ENCODE measurements at regions not wholly inside any gene's neighbourhood (a gene's known extent, or its start where the extent isn't known, plus 50 kb on each side); places are given as distances from the start of the nearest gene placed in this dataset.

DNA sequence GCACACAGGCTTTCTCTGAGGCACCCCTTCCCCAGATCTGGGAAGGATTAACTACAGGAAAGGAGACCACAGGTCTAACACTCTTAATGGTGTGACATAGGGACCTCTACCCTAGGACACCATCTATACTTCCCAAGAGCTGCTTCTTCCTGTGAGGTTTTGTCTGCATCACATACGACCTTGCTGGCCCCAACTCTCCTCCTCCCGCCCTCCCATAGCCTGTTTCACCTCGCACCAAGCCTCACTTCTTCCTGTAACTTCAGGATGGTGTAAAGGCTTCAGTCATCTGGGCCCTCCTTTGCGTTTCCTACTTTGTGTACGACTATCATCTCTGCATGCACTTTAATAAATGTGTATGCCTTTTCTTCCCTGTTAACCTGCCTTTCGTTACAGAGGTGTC lies 274.3 kb downstream of the KLF6 start:
- DNase-seq: no peak

DNA sequence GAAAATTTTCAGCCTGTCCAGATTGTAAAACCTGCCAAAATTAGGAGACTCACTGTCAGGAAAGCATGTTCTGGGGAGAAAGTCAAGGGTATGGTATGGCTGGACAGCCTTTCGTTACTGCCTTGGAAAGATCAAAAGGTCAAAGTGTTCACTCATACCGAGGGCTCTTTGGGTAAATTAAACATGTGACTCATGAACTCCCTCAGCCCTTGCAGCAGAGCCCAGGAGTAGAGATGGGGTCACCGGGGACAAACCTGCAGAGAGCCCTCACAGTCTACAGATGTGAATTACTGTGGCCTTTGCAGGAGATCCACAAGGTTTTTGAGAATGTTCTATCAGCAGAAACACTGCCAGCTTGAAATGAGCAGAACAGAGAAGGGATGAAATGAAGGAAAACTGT lies 275.7 kb downstream of the KLF6 start:
- no peak for DNase-seq

DNA sequence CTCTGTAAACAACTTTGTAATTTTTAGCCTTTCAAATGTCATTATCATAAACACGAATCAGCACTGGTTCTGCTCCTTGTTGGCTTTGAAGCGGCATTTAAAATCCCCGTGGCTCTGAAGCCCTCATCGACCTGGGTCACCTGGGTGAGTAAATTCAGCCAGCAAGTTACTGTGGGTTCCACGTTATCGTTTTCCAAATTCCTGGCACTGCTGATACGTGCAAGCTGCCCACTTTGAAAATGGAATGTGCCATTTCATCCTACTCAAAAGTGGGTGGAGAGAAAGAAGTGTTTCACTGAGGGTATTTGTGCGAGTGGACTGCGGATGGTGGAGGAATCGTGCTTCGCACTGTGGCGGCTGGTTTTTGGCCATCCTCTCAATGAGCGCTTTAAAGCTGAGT lies 281.7 kb downstream of the KLF6 start:
- no peak for DNase-seq

DNA sequence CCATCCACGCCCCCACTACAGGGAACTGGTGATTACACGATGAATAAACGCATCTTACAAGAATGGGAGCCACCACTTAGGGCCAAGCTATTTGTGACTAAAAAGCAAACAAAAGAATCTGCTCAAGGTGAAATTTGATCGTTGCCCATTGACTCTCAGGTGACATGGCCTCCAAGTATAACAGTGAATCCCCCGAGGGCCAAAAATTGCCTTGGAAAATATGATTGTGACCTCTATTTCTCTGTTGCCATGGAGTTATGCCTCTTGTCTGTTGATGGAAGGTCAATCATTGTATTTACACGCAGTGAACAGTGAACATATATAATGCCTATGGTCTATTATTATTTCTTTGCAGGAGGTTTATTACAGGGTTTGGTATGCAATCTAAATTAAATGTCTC lies 282.3 kb downstream of the KLF6 start:
- no peak for DNase-seq

DNA sequence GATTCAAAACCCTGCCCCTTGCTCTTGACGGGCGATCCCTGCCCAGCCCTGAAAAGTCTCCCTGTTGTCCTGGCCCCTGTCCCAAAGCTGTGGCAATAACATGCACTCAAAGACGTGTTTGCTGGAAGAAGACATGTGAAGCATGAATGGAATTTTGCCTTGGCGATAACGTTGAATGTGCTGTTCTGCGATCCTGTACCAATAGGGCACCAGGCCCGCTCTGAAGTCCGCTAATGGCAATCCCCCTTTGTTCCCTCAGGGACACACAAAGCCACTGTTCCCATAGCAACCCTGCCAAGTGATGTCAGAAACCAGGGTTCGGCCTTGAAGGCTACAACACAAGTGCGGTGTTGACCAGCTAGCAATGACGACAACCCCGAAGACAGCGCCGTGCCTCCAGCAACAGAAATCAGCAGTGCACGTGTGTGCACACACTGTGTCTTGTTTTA lies 284.6 kb downstream of the KLF6 start:
- DNase-seq: no peak

DNA sequence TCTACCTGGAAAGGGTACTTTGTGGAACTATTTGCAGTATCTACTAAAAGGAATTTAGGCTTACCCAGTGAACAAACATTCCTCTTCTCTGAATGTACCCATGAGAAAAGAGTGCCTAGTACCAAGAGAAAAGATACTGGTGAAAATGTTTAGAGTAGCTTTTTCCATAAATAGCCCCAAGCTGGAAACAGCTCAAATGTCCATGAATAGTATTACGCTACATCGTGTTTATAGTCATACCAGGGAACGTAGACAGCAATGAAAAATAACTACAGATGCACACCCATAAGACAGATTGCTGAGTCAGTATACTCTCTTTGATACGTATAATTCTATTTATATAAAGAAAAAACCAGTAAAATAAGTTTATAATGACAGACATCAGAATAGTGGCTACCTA lies 285.9 kb downstream of the KLF6 start:
- DNase-seq: no peak

DNA sequence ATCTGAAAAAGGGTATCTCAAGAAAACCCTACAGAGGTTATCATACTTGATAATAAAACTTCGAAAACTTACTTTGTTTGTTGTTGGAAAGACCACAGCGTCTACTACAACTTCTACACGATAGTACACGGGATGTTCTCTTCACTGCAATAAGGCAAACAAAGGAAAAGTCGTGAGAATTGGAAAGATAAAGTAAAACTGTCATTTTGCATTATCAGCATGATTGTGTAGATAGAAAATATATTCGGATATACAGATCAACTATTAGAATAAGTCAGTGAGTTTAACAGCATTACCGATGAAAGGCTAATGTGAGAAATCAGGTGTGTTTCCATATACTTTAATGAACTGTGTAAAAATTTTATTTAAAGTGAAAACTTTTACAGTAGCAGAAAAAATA lies 287.4 kb downstream of the KLF6 start:
- DNase-seq: no peak

DNA sequence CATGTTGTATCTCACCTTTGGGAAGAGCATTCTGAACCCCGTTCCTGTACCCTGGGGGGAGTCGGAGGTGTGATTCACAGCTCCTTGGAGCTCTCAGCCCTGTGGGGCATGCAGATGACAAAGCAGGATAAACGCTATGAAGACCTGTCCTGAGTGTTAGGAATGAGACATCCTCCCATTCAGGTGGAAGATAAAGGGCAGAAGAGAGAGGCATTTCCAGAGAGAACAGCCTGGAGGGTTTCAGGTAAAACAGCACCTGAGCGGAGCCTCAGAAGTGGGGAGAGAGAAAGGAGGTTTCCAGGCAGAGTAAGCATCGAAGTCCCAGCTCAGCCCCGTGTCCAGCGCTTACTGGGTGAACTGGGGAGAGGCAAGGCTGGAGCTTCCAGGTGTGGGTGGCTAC lies 288.9 kb downstream of the KLF6 start:
- DNase-seq: no peak

DNA sequence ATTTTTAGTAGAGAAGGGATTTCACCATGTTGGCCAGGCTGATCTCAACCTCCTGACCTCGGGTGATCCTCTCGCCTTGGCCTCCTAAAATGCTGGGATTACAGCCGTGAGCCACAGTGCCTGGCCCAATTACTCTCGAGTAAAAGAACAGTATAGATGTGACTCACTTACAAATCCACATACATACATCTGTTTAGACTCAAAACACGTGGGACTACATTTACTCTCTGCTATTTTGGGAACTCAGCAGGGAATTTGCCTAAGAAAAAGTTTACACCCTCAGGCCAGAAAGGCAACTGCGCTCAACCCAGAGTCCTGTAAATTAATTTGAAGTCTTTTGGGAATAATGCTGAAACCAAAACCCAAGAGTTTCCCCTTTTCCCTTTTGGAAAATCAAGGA lies 289.7 kb downstream of the KLF6 start:
- DNase-seq: no peak

DNA sequence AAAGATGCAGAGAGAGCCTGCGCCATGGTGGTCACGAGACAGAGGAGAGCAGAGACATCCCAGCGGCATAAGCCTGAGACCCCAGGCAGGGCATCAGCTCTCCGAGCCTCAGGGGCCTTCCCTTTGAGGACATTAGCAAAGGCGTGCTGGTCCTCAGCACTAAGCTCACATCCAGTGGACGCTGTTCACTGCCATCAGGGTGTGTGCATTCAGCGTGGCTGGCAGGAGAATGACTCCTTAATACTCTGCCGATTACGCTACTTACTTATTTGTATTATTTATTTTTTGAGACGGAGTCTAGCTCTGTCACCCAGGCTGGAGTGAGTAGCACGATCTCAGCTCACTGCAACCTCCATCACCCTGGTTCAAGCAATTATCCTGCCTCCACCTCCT lies 290.2 kb downstream of the KLF6 start:
- no peak for DNase-seq

DNA sequence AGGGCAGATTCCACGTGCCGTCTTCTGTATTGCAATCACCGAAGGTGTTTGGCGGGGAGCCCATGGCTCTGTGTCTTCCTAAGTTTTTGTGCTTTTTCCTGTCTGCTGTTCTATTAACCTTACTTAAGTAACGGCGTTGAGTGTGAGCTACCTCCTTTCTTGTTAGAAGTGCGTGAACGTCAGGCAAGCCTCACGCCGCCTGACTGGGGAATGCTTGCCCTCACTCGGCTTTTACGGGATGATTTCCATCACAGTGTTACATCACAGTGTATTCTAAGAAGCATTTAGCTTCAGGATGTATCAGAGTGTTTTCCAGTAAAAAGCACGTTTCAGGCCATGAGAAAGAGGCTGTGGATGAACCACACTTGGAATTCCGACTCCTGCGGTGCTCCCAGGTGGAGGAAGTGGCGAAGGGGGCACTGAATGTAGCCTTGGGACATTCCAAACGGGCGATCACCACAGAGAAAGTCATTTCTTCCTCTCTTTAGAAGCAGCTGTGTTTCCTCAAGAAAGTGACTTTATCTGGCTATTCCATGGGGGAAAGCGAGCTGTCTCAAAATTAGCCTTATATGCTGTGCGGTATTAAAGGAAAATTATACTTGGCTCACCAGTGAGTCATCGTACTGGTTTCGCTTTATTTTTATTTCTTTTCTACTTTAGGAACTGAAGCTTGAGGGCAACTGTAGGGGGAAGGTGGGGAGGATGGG lies 290.7 kb downstream of the KLF6 start:
- DNase-seq: no peak

DNA sequence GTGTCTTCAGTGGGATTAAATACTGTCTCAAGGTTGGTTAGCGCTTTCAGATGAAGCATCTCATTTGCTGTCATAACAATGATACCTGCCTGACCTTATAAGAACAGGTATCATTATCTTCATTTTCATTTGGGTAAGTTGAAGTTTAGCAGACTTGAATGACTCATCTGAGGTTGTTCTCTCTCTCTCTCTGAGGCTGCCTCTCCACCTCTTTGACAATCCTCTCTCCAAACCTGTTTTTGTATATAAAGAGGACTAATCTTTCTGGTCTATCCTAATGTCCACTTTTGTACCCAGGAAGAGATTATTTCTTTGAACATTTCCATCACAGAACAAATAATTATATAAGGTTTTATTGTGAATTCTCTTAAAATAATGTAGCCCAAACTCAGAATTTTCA lies 291.4 kb downstream of the KLF6 start:
- no peak for DNase-seq

DNA sequence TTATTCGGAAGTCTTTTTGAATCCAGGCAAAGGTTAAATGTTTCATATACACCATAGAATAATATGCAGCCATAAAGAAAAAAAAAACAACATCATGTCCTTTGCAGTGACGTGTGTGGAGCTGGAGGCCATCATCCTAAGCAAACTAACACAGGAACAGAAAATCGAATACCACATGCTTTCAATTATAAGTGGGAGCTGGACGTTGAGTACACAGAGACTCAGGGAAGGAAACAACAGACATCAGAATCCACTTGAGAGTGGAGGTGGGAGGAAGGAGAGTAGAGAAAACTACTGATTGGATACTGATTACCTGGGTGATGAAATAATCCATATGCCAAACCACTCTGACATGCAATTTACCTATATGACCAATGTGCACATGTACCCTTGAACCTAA lies 293.4 kb downstream of the KLF6 start:
- DNase-seq: no peak

DNA sequence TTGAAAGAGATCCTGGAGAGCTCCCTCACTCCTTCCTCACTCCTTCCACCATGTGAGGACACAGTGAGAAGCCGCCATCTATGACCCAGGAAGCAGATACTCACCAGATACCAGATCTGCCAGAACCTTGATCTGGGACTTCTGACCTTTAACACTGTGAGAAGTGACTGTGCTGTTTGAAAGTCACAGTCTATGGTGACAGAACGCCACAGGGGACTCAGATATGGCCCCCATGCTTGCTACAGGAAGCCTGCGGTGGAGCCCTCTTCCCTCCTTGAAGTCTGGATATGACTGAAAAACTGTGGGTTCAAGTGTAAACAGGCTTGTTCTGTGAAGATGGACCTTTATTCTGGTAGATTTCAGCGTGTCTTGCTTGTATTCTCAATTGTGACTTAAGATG lies 297.8 kb downstream of the KLF6 start:
- DNase-seq: no peak

DNA sequence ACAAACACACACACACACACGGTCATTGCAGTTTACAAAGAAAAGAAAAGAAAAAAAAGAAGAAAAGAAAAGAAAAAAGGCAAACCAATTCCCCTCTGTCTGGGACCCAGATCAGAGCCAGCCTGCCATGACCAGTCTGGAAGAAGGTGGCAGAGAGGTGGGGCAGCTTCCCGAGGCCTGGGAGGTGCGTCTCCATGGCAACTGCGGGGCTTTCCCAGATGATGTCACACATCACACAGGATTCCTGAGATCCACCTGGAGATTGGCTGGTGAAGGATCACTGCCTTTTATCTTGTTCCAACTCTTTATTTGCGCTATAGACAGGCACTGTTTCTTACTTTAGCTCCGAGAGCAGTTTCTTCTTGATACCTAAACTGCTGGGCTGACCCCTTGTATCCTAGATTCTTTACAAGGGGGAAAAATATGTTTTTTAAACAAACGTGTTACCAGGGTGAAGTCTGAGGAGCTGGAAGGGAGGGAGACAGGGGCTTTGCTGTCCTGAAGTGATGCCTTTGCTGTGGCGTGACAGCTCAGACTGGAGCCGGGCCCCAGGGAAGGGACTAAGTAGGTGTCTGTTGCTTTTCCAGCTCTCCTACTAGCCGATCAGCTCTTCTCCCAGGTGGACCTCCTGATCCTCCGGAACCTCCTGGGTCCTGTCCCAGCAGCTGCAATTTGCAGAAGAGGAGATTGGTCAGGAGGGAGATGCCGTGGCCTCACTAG lies 298.5 kb downstream of the KLF6 start:
- peak in 1 of 2 donors; percentile 67 for DNase-seq

DNA sequence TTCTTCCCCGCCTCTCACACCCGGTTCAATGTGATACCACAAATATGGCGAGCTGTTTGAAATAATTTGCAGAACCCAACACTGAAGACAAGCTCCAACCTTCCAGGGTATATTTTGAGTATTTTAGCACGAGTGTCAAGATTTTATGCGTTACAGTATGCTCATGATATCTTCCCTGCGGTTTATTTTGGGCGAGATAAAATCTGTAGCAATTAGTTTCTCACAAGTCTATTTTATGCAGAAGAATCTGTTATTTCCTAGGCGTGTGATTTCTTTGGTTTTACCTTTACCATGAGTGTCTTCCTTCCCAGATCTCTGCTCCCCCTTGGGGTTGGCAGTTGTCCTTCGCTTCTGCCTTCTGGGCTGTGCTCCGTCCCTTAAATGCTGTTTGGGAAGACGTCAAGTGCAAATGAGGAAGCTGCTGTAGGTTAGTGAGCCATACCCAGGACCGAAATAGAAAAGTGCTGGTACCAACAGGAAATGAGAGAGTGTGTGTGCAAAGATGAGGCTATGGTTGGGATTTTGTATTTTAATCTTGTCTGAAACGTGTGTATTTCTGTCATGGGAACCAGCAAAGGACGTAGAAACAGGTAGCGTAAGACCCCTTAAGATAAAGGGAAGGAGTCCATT lies 299.8 kb downstream of the KLF6 start:
- DNase-seq: peak; percentile 12 to 65

DNA sequence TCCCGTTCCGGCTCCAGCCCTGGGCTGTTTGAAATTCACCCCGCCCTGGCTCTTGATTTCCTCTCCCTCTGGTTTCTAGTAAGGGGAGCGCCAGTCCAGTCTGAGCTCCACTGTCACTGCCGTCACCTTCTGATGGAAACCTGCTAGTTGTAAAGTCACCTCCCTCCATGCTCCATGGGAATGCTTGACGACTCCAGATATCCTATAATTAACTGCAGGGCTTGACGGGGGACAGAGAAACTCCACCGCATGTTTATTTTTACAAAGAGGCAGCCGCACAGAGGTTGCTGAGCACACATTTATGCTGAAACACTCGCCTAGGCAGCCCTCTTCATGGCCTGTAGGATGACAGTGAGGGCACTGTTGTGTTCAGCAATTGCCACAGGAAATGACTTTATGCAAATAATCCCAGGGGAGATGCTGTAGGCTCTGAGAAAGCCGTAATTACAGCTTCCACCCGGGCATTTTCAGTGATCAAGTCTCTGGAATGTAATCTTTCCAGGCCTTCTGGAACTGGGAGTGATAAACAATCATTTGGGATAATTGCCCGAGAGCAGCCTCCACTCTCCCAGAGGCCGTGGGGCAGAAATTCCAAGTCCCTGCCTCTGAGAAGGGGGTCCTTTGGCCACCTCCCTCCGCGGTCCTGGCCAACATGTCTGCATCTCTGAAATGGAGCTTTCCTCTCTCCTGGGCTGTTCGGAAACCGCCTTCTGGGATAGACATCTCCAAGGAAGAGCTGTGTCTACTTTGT lies 300.5 kb downstream of the KLF6 start:
- peak in 1 of 2 donors; percentile 53 for DNase-seq

DNA sequence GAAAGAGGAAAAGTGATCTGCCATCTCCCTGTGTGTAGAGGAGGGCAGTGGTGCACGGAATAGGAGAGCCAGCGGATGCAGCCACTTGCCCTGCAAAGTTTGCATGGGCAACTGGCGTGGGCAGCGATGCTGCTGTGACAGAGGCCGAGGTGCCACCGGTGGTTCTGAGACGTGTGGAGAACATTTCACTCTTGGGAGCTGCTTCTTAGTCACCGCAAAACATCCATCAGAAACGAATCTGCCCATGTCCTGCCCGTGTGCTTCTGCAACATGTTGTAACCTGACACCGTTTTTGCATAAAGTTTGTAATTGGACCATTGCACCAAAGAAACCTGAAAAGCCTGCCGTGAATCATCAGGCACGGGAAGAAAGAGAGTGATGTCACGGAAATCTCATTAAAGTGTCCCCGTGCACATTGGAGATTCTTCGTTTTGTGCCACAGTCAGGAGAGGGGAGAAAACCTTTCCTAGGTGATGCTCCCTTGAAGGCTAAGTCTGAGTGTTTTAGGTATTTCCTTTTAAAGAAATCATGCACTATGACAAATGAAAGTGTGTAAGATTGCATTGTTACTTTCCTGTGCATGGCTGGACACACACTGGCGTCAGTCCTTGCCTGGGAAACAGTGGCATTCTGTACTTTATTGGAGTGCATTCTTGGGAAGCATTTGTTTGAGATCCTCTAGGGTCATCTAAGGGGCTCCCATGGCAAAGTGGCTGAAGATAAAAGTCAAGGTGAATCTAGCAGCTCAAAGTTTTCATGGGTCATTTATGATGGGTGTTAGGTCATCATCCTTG lies 302.6 kb downstream of the KLF6 start:
- DNase-seq: peak in 1 of 2 donors; percentile 23

DNA sequence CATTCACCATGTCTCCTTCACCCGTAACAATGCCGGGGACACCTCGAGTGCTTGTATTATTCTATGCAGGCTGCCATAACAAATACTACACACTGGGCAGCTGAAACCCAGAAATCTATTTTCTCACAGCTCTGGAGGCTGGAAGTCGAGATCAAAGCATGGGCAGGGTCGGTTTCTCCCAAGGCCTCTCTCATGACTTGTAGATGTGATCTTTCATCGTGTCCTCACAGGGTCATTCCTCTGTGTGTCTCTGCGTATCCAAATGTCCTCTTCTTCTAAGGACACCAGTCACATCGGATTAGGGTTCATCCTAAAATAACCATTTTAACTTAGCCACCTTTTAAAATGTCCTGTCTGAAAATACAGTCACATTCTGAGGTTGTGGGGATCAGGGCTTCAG lies 303.5 kb downstream of the KLF6 start:
- no peak for DNase-seq

DNA sequence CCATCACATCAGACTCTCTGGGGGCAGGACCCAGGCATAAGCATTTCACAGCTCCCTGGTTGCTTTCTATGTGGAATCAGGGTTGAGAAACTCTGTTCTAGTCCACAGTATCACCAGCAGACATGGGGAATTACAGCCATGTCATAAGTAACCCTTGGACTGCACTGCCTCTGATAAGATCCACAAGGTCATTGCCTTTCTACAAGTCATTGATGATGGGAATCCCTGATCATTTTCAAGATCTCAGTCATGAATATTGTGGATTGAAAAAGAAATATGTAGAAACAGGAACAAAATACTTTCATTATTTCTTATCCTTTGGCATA lies 304.1 kb downstream of the KLF6 start:
- DNase-seq: no peak

DNA sequence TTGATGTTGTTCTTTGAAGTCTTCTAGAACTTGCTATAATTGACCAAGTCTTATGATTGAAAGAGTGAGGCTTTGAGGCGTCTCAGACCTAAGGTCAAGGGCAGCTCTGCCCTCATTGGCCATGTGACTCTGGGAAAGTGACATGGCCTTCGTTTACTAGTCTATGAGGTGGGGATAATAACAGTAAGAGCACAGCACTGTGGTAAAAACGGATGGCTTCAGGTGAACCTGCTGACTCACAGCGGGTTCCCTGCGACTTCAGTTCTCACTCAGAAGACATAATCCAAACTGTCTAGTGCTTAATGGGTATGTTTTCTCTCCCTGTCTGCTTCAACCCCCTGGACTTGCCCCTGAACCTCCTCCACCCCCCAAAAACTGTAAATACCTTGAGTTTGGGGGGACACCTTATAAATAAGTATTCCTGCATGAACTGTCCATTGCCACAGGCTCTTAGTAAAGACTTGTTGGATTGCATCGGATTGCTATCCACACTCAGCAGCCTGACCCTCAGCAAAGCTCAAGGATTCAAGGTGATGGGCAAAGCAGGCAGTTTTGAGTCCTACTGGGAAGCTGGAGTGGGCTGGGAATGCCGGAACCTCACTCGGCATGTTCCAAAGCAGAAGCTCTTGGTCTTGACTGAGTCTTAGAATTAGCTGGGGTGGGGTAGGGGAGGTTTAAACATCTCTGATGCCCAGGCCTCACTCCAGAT lies 304.6 kb downstream of the KLF6 start:
- no peak for DNase-seq

DNA sequence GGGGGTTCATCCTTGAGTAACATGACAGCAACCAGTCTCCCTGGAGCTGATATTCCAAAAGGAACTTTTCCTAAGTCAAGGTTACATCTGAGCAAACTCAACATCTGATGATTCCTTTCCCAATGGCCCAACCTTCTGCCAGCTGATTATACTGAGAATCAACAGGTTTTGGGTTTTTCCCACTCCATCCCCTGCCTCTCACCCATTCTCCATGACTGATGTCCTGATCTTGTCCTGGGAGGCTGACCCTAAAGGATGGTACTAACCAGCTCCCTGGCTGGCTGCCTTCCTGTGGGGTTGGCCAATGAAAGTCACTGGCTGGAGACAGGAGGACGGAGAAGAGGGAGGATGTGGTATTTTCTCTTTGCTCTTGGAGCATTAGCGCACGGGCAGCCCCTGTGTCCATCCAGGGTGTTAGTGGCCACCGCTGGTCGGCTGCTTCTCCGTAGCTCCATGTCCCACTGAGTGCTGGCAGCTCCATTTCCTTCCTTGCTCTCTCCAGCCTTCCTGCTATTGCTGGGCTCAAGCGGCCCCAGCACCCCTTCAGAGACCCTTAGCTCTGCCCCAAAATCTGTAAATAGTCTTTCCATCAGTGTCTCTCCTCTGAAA lies 306.2 kb upstream of the PITRM1 start:
- DNase-seq: no peak
